ENCODE measurements at regions not wholly inside any gene's neighbourhood (a gene's known extent, or its start where the extent isn't known, plus 50 kb on each side); places are given as distances from the start of the nearest gene placed in this dataset.

DNA sequence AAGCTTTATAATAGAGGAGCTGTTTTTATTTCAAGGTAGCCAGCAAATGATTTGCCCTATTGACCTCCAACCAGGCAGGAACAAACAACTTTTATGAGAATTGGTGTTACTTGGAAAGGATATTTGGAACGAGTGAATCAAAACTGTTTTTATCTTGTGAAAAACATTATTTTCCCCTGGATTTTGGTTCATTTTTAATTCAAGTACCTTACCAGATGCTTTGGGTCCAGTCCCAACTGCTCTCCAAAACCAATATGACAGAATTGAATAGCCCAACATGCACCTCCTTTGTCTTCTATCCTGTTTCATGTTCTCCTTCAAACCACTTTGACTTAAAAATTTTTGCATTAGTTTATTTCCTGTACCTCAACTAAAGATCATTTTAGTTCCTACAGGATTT, 178.6 kb upstream of the RBMS1 start:
- DNase-seq (ENCODE audit: low read depth in 2 of 2), result no peak

DNA sequence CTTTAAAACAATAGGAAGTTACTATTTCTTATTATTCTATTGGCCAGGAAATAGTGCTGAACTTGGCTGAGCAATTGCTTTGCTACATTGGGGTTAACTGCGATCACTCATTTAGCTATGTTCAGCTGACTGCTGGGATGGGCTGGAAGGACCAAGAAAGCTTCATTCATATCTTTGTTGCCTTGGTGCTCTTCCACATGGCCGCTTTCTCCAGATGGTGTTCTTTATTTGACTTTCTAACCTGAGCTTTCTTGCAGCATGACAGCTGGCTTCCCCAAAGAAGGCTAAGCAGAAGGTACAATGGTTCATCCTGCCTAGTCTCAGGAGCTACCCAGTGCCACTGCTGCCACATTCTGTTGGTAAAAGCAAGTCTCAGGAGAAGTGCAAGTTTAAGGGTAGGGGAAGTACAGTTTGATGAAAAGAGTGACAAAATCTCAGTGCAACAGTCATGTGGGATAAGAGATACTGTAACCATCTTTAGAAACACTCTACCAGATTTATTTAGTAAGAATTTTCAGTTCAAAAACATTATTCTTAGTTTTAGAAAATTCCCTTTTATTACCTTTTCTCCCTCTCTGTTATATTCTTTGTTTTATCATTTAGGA, 180.6 kb upstream of the RBMS1 start:
- DNase-seq (ENCODE audit: low read depth in 2 of 2), result no peak

DNA sequence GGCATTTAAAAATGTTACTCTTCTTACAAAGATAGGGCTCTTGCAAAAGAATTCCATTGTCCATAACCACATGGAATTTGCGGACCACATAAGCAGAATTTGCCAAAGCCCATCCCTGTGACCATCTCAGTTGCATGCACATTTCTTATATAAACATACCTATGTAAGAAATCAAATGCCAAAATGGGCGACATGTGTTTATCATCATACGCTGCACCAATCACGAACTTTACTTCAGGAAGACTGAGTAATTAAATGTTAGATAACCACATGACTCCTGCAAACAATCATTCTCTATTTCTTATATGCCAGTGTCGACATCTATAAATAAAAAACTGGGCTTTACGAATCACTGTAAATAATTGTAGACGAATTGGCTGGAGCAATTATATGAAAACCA, 186.1 kb upstream of the RBMS1 start:
- no peak for DNase-seq (ENCODE audit: low read depth in 2 of 2)

DNA sequence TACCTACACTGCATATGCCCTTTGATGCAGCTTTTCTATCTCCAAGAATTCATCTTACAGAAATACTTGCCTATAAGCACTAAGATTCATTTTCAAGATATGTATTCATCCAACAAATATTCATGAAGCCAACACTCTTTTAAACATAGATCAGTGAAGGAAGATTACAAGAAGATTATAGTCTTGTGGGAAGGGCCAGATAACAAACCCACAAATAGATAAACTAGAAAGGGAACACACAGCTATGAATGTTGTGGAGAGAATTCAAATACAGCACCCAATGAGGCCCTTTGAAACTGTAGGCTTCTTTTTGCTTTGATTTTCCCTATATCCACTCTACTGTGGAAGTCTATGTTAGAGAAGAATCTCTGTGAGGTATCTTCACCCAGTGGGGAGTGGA, 186.7 kb upstream of the RBMS1 start:
- no peak for DNase-seq (ENCODE audit: low read depth in 2 of 2)

DNA sequence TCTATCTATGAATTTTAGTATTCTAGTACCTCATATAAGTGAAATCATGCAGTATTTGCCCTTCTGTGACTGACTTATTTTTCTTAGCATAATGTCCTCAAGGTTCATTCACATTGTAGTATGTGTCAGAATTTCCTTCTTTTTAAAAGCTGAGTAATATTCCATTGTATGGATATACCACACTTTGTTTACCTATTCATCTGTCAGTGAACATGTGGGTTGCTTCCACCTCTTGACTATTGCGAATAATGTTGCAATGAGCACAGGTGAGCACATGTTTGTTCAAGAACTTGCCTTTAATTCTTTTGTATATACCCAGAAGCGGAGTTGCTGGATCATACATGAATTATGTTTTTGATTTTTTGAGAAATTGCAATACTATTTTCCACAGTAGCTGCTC, 187.4 kb upstream of the RBMS1 start:
- DNase-seq (ENCODE audit: low read depth in 2 of 2), result no peak

DNA sequence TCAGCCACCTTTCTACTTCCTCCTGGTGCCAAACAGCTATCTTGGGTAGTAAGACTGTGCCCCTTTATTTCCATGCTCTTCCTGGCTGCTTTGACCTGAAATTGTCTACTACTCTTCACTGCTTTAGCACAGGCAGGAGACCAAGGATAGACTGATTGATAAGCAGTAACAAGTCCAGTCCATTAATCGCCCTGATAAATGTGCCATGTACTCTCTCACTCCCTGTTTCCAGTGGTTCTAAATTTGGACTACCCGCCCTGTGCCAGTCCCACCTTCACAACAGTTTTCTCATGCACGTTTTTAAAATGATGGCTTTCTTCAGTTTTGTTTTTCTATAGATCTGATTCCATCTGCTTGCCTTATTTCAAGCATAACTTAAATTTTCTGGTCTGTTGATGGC, 189.6 kb upstream of the RBMS1 start:
- DNase-seq (ENCODE audit: low read depth in 2 of 2), result no peak

DNA sequence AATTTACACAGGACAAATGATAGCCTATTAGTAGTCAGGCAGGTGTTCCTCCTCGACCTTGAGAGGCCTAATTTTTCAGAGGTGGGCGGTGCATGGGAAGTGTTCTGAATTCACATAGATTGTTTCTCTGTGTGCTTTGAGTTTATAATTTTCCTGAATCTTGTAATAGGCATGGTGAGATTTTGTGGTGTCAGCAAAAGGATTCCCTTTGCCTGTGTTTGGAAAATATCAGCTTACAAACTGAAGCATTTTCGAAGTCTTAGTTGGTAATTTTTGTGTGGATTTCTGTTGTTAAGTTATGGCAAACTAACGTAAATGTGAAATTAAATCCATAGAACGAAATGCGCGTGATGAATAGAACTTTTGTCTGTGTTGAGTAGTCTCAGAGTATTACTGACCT, 194.0 kb upstream of the RBMS1 start:
- DNase-seq (ENCODE audit: low read depth in 2 of 2), result no peak

DNA sequence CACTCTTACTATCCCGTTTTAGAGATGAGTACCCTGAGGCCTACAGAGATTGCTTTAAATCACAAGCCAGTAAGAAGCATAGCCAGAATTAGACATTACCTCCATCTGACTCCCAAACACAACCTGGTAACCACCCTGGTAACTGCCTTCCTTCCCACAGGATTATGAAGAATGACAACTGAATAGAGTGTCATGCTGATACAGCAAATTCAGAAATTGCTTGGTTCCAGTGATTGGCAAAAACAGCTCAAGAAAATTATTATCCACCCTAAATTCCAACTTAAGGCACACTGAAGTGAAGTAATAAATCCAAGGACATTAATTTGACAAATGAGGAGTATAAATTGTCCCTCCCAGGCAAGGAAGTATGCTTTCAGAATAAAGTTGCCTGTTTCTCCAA, 195.8 kb upstream of the RBMS1 start:
- no peak for DNase-seq (ENCODE audit: low read depth in 2 of 2)

DNA sequence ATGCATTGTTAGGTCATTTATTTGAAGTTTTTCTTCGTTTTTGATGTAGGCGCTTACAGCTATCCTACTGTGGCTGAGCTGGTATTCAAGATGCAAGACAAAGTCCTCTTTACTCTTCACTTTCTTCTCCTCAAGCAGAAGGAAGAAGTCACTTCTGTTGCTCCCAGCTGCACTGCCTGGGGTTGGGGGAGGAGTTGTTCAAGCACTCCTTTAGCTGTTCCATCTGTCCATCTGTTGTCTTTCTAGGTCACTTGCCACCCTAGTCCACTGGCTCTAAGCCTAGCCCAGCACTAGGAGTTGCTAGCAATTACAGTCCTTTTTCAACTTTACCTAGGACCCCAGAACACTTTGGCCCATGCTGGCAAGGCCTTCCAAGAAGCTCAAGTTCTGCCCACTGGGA, 200.6 kb upstream of the RBMS1 start:
- no peak for DNase-seq (ENCODE audit: low read depth in 2 of 2)

DNA sequence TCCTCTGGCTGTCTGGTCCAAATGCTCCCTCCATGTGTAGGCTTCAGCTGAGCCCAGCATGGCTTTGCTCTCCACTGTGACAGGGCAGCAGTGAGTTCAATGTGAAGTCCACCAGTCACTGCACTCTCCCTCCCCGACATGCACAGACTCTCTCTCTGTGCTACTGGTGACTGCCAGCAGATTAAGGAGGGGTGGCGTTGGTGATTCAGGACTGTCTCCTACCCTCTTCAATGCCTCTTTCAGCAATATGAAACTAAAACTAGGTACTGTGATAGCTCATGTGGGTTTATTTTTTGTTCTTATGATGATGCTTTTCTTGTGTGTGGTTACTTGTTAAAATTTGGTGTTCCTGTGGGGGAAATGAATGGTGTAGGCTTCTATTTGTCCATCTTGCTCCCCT, 201.0 kb upstream of the RBMS1 start:
- DNase-seq (ENCODE audit: low read depth in 2 of 2), result no peak

DNA sequence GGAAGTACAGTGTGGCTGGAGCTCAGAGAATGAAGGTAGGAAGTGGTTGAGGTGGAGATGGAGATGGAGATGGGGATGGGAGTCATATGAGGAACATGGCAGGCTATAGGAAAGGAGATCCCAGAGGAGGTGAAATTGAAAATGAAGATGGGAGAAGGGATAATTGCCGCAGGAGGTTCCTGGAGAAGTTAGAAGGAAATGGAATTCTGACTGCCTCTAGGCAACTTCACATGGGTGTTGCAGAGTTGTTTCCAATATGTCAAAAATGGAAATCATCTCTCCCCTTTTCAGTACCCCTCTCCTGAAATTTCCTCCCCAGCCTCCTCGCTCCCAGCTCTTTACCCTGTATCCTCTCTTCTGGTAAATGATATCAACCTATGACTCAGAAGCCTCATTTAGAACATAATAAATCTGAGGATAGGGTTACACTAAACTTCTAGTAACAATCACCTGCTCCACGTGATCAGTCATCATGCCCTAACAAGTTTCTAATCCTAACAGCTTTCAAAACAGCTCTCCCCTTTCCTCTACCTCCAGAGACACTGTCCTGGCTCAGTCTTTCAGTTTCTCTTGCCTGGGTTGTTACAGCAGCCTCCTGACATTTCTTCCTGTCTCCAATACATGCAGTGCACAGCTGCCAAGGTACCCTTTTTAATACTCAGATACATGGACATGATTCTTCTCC, 201.9 kb upstream of the RBMS1 start:
- DNase-seq (ENCODE audit: low read depth in 2 of 2), result no peak

DNA sequence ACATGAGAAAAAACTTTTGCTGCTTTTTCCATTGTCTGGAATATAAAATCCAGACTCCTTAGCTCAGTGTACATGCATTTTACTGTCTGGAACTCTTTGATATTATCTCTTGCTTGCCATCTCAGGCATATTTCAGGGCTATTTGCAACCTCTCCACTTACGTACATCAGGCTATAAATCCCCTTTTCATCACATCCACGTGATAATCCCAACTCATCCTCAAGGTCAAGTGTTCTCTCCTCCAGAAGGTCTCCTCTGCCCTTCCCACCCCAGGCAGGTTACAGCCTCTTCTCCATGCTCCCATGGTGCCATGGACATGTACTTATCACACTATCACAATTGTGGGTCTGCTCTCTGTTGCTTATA, 202.5 kb upstream of the RBMS1 start:
- no peak for DNase-seq (ENCODE audit: low read depth in 2 of 2)

DNA sequence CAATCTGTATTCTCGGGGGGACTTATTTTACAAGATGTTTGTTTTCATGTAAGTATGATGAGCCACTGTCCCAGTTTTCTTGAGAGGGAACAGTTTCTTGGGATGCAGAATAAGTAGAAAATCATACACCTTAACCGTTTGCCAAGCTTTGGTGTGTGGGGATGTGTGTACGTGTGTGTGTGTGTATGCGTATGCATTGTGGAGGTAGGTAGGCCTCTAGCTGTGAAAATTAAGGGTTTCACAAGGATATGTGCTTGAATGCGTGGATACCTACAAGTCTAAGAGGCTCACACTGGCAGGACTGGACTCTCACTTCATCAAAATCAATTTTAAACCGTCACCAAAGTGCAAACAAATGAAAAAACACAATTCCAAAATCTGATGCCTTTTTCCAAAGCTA, 204.2 kb upstream of the RBMS1 start:
- DNase-seq (ENCODE audit: low read depth in 2 of 2), result no peak

DNA sequence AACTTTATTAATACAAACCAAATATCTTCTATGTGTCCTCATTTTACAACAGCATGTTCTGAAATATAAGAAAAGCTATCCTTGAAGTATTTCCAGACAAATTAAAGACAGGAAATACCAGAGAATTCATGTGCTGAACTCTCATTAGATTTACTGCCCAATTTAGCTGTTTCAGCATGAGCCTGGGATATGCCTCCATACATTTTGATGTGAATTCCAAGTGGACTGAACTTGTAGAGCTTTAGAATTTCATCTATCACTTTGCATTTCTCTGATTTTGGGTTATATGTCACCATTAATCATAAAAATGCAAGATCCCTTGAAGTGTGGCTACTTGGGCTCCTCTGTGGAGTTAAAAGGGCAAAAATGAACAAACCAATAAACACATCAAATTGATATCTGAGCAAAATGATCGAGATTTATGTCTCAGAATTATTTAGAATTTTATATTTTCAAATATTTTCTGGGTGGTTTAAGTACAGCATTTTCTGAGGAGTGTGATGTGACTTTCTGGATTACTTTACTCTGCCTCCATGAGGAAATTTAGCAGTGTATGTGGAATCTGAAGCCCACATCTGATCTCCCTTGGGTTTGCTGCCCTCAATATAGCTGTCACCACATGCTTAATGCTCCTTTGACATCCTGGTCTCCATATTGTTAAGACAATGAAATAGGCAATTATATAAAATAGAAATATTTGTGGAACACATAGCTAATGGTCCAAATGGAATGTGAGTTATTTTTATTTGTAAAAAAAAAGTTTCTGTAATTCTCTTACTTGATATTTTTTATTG, 206.6 kb upstream of the RBMS1 start:
- DNase-seq (ENCODE audit: low read depth in 2 of 2), result no peak

DNA sequence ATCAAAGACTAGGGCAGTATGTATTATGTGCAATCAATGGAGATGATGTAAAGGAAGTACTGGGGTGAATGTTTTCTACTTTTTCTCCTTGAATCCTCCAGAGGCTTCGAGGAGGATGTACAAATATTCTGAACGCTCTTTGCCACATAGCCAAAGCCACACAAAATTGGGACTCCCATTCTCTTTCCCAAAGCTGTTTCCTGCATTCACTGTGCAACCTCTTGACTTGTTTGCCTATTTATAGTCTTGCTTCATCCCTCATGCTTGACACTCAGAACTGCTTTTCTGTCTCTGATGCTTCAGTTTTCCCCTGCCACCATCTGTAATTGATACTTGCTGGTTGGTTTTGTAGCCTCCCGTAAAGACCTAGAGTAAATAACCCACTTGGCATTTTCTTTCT, 208.2 kb upstream of the RBMS1 start:
- no peak for DNase-seq (ENCODE audit: low read depth in 2 of 2)

DNA sequence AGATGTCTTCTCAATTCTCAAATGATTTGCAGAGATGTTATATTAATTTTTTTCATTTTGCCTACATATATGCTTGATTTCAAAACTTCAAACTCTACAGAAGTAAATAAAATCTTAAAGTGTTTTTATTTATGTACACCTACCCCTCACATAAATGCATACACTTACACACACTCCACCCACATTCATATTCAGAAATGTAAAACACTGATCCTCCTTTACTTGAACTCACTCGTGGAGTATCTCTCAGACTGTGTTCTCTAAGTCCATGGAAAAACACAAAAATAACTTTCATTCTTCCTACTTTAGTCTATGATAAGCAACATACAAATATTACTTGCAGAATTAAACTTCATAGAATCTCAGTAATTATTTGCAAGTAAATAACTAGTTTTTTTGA, 209.1 kb upstream of the RBMS1 start:
- DNase-seq (ENCODE audit: low read depth in 2 of 2), result no peak

DNA sequence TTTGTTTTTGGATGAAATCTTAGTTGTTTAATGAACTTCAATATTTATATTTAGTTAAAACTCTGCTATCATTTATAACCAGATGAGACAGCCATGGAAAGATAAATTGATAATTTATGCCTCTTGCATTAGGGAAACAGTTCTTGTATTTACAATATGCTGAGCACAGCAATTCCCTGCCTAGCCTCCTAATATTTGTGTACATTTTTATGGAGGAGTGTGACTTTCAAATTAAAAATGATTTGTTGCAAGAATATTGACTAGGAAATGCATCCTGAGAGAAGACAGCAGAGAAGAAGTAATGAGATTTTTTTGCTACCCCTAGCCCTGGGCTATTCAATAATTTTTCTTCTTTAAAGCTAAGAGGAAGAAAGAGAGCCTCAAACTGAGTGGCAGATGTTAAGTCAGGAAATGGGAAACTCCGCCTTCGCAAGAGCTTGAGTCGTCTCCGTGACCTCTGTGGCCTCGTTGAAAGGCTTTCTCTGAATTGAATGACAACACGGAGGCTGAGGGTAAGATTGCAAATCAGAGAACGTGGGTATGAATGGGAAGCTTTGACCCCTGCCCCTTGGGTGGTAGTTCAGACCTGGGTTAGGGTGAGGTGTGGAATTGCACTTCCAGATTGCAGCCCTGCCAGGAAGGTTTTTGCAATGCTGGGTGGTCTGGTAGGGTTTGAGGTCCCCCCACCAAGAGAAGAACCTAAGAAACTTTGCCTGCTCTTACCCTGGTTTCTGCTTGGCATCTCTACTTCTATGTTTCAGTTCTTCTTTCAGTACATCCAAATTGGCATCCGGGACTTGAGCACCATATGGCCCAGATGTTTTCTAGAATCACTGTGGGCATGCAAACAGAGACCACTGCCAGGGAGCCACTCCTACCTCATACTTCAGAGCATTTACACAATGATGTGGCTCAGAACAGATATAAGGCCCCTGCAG, 210.3 kb upstream of the RBMS1 start:
- no peak for DNase-seq (ENCODE audit: low read depth in 2 of 2)

DNA sequence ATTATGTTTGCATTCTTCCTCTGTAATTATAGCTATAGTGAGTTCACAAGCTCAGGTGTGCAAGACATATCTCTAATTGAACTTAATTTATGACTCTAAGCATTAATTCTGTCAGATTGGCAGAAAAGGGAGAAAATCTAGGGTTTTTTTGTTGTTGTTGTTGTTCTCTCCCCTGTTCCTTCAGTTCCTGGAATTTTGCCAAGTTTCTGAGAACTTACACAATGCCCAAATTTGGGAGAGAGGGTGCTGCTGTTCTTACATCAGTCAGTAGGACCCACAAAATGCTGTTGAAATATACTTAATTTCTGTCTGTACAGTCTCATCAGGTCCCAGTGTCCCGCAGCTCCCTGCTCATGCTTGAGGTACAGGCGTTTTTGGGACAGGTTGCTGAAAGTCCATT, 221.8 kb upstream of the RBMS1 start:
- no peak for DNase-seq (ENCODE audit: low read depth in 2 of 2)

DNA sequence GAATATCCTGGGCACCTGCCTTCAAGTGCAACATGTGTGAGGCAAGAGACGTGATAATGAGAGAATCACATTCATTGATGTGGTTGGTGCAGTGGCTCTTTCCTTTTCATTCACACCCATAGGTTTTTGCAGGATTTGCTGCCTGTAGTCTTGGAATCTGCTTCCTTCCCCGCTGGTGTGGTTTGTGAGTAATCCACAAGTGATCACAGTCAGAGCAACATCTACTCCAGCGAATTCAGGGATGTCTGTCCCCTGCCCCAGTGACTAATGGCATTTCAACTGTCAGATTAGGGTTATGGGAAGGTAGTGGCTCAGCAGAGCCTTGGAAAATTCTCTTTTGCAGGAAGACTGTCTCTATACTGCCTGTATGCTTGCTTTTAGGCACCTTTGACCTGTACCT, 225.5 kb upstream of the RBMS1 start:
- no peak for DNase-seq (ENCODE audit: low read depth in 2 of 2)

DNA sequence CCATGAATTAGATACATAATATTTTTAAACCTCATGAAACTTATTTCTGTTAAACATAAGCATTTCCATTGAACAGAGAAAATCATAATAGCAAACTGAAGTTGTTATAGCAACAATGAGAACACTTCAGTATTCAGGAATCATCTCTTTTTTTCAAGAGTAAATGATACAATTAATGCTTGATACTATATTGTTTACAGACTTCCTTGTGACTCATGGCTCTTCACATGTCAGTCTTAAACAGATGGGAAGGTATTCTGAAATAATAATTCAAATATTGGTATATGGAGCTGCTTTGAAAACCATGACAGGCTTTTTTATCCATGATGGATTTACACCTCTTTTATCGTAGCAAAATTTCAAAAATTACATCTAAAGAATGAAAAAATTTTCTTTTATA, 226.5 kb upstream of the RBMS1 start:
- DNase-seq (ENCODE audit: low read depth in 2 of 2), result no peak

DNA sequence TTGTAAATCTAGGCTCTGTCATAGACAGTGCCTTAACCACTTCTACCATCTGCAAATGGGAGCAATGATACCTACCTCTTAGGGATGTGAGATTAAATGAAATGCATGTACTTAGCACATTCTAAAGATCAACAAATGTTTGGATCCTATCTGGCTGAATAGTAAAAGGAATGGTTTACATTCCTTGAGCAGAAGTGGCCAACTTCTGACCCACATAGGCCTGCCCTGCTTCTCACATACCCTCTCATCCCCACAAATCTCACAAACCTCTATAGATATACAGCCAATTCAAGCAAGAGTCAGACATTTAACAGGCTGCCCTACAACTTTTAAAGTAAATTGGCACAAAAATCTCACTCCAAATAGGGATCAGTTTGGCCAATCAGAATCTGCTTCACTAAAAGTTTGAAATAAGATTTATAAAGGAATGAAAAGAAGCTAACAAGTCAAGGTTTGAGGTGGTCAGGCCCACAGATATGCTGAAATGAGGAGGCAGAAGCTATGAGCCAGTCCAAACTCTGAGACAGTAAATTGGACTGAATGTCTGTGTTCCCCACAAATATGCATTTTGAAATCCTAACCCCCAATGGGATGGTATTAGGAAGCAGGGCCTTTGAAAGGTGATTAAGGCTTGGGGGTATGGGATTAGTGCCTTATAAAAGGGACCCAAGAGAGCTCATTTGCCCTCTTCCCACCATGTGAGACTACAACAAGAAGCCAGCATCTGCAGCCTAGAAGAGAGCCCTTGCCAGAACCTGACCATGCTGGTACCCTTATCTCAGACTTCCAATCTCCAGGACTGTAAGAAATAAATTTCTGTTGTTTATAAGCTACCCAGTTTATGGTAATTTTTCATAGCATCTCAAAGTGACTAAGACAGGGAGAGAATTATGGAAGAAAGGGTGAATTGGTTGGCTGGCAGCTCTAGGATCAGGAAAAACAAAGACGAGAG, 227.8 kb upstream of the RBMS1 start:
- DNase-seq (ENCODE audit: low read depth in 2 of 2), result no peak

Data from stimulated activated CD8-positive, alpha-beta memory T cell treated with anti-CD3 and anti-CD28 coated beads, Interleukin-2, amount 100 ng/mL, for 48 hours (primary cell).